A549 (cell line): ENCODE measurements at regions not wholly inside any gene's neighbourhood (a gene's known extent, or its start where the extent isn't known, plus 50 kb on each side); places are given as distances from the start of the nearest gene placed in this dataset.

ENCODE experiments used
- ATAC-seq, 2 experiments: fragments of 200-7000 bp in 1 of 2; fragments of >200 bp in 1 of 2; cut with Nextera tagmentation in 1 of 2; cut with Tn5 transposase in 1 of 2; 3 replicates each; pipeline versions ENCODE4 v1.8.0 to v1.9.1; 2018 to 2020; ENCODE audit warnings: mild to moderate bottlenecking in 1 of 2, moderate library complexity in 1 of 2
- CTCF ChIA-PET: fragments of 300-600 bp; sonication (Branson Sonifier 250); formaldehyde crosslinking; extraction: SDS; loops from one replicate; lab custom pipeline; 2021; ENCODE audit warnings: antibody characterized with exemption, inconsistent platforms; lab: Yijun Ruan, JAX
- POLR2A ChIA-PET: fragments of 350-600 bp; formaldehyde crosslinking; extraction: SDS; loops from one replicate; lab custom pipeline; 2021; ENCODE audit warnings: antibody characterized with exemption, inconsistent platforms; lab: Yijun Ruan, JAX
- DNase-seq, 2 experiments: peaks; one replicate each; pipeline versions ENCODE4 v3.0.0 to v3.0.0-alpha.2; 2011 to 2016; ENCODE audit warnings: low read depth in 1 of 2, low spot score in 1 of 2
- FAIRE-seq: peaks from 2 replicates; lab custom pipeline; 2011; peaks lifted over from hg19 to GRCh38; lab: Jason Lieb, UNC
- H3K27ac ChIP-seq, 2 experiments: fragments of >200 bp; sonication (Bioruptor Twin); formaldehyde crosslinking; 3 replicates each; pipeline ENCODE4 v1.5.1; 2016 to 2017
- H3K4me1 ChIP-seq: fragments of >200 bp; sonication (Bioruptor Twin); formaldehyde crosslinking; 3 replicates; pipeline ENCODE4 v1.6.1; 2016
- H3K4me2 ChIP-seq: fragments of >200 bp; sonication (Bioruptor Twin); formaldehyde crosslinking; 3 replicates; pipeline ENCODE4 v1.6.1; 2016
- H3K4me3 ChIP-seq: fragments of >200 bp; sonication (Bioruptor Twin); formaldehyde crosslinking; 3 replicates; pipeline ENCODE4 v1.5.1; 2016
- H3K9me3 ChIP-seq: fragments of >200 bp; sonication (Bioruptor Twin); formaldehyde crosslinking; 3 replicates; pipeline ENCODE4 v1.6.1; 2016
- CBX2 ChIP-seq: fragments of 200-600 bp; sonication (generic); IDR thresholded peaks from 2 replicates; pipeline ENCODE4 v1.6.1; 2016; ENCODE audit warnings: low read depth, mild to moderate bottlenecking, borderline replicate concordance
- CEBPB ChIP-seq, 2 experiments: fragments of >200 bp in 1 of 2; sonication (Bioruptor Twin) in 1 of 2; formaldehyde crosslinking in 1 of 2; IDR thresholded peaks; 2 replicates each; pipeline ENCODE4 v1.6.1; 2012 to 2016
- CTCF ChIP-seq: fragments of >200 bp; sonication (Bioruptor Twin); formaldehyde crosslinking; IDR thresholded peaks from 3 replicates; pipeline ENCODE4 v1.5.1; 2016
- EHF ChIP-seq: fragments of 250-450 bp; sonication (Bioruptor Pico); IDR thresholded peaks from 2 replicates; pipeline ENCODE4 v1.5.0; 2020; ENCODE audit warnings: mild to moderate bottlenecking
- ESRRA ChIP-seq: fragments of 150-350 bp; IDR thresholded peaks from 2 replicates; pipeline ENCODE4 v1.6.1; 2014; ENCODE audit warnings: mild to moderate bottlenecking, low read length, borderline replicate concordance
- HOXB13 ChIP-seq: fragments of 250-450 bp; sonication (Bioruptor Pico); IDR thresholded peaks from 2 replicates; pipeline ENCODE4 v1.5.0; 2020; ENCODE audit warnings: low read depth, mild to moderate bottlenecking, moderate library complexity
- JUN ChIP-seq, 2 experiments: fragments of >200 bp; sonication (Bioruptor Twin); formaldehyde crosslinking; IDR thresholded peaks; 2 replicates in 1 of 2; 3 replicates in 1 of 2; pipeline ENCODE4 v1.6.1; 2016 to 2017
- MAFK ChIP-seq: fragments of 450-650 bp; IDR thresholded peaks from 2 replicates; pipeline ENCODE4 v1.6.1; 2014; ENCODE audit not compliant: partially characterized antibody
- MAX ChIP-seq: IDR thresholded peaks from 2 replicates; pipeline ENCODE4 v1.6.1; 2012
- MAZ ChIP-seq: fragments of 150-350 bp; IDR thresholded peaks from 2 replicates; pipeline ENCODE4 v1.6.1; 2014; ENCODE audit warnings: antibody characterized with exemption, low read depth, low read length, borderline replicate concordance
- POLR2A ChIP-seq: IDR thresholded peaks from 2 replicates; pipeline ENCODE4 v1.6.1; 2012; ENCODE audit warnings: mild to moderate bottlenecking, low read length
- POLR2AphosphoS2 ChIP-seq: conservative IDR thresholded peaks from 2 replicates; pipeline ENCODE4 v1.6.1; 2012; ENCODE audit warnings: low read length, improper control_type of control experiment, inconsistent platforms
- RAD21 ChIP-seq, 2 experiments: fragments of >200 bp in 1 of 2; sonication (Bioruptor Twin) in 1 of 2; formaldehyde crosslinking in 1 of 2; IDR thresholded peaks in 1 of 2; conservative IDR thresholded peaks in 1 of 2; 2 replicates in 1 of 2; 3 replicates in 1 of 2; pipeline ENCODE4 v1.6.1; 2012 to 2018; ENCODE audit warnings: inconsistent platforms in 1 of 2
- REST ChIP-seq: fragments of 200-600 bp; sonication (generic); IDR thresholded peaks from 2 replicates; pipeline ENCODE4 v1.6.1; 2016; ENCODE audit warnings: antibody characterized with exemption, mild to moderate bottlenecking, moderate library complexity
- SMC3 ChIP-seq: fragments of >200 bp; sonication (Bioruptor Twin); formaldehyde crosslinking; IDR thresholded peaks from 3 replicates; pipeline ENCODE4 v1.6.1; 2018; ENCODE audit warnings: inconsistent platforms
- TP53 ChIP-seq: fragments of 250-450 bp; sonication (Bioruptor Pico); IDR thresholded peaks from 2 replicates; pipeline ENCODE4 v1.5.0; 2021; ENCODE audit warnings: mild to moderate bottlenecking, moderate library complexity
- USF2 ChIP-seq: fragments of 450-650 bp; IDR thresholded peaks from 2 replicates; pipeline ENCODE4 v1.6.1; 2014; ENCODE audit warnings: antibody characterized with exemption
- ZFP36 ChIP-seq: fragments of 450-650 bp; IDR thresholded peaks from 2 replicates; pipeline ENCODE4 v1.6.1; 2014; ENCODE audit warnings: borderline replicate concordance; ENCODE audit not compliant: partially characterized antibody
- ZNF302 ChIP-seq: fragments of 250-450 bp; sonication (Bioruptor Pico); IDR thresholded peaks from 2 replicates; pipeline ENCODE4 v1.9.0; 2021; ENCODE audit warnings: inconsistent platforms, mild to moderate bottlenecking, moderate library complexity
- WGBS: methylation state at CpG from one replicate; pipeline ENCODE4 v1.1.6; 2017; ENCODE audit errors: missing lambda C conversion rate; 5-methylcytosine and 5-hydroxymethylcytosine counted together

GRCh38 chr15:97902140-97902780, 58.2 kb upstream of the ARRDC4 start:
- Histone ChIP-seq H3K4me3 (no peak overlapping the region), H3K27ac (no peak overlapping the region), H3K4me1 (no peaks in the 10 kb centered on the region), H3K4me2 (no peak overlapping the region), H3K9me3 (no peaks in the 10 kb centered on the region)
- POLR2A ChIA-PET, result no interaction called here
- 0 out of 6 replicates have a peak, but pooled peaks of 1 of the 2 experiments have one; percentile 51 for ATAC-seq
- DNase-seq, result no peak
- WGBS, result 10% methylated on average over 10 of the region's 10 CpGs
- FAIRE-seq, result no peak
- CTCF ChIA-PET, result interaction anchor here (1.3 kb wide), 1 partner anchor 276 kb away, joined by 4 read pairs; no protein-coding TSS in a partner anchor
- TF ChIP-seq POLR2AphosphoS2, result no peak
- no peak for TF ChIP-seq CBX2
- TF ChIP-seq TP53 (CRISPR knock-in tag), result no peak
- TF ChIP-seq ESRRA, result no peak
- TF ChIP-seq USF2, result no peak
- TF ChIP-seq ZNF302, result no peak
- TF ChIP-seq HOXB13 (CRISPR knock-in tag), result no peak
- TF ChIP-seq SMC3, result no peak
- TF ChIP-seq CEBPB (IDR thresholded peaks at IDR 0.05), result no peak
- TF ChIP-seq POLR2A, result no peak
- no peak for TF ChIP-seq MAZ

- no peaks in the 10 kb centered on the region for H3K9me3 ChIP-seq
- DNase-seq (no peak), ATAC-seq (no peak), FAIRE-seq (no peak)
- TF ChIP-seq CBX2 (no peak), ZFP36 (peak; percentile 42), EHF (CRISPR knock-in tag) (no peak)
- no peak overlapping the region for H3K4me3 ChIP-seq
- H3K27ac ChIP-seq, result no peak overlapping the region
- ChIA-PET CTCF (interaction anchor here (0.6 to 2.7 kb wide), 17 partner anchors 8 to 525 kb away, joined by 3 to 14 read pairs (median 3); no protein-coding TSS in a partner anchor), POLR2A (no interaction called here)
- WGBS, result 0% methylated on average over 3 of the region's 3 CpGs
- H3K4me1 ChIP-seq, result no peaks in the 10 kb centered on the region
- H3K4me2 ChIP-seq, result no peak overlapping the region; the same call in 2 of the 3 replicates
Observed at GRCh38 chr15:97903560-97903959, 56.9 kb upstream of the ARRDC4 start.

GRCh38 chr15:97903971-97904572, 56.4 kb upstream of the ARRDC4 start:
- peak; percentile 61 to 71 for DNase-seq
- CTCF ChIA-PET, result interaction anchor here (0.6 to 2.7 kb wide), 19 partner anchors 8 to 525 kb away, joined by 3 to 14 read pairs (median 3); no protein-coding TSS in a partner anchor
- under 1% methylated on average over 26 of the region's 26 CpGs for WGBS

More at GRCh38 chr15:97903971-97904572, 56.4 kb upstream of the ARRDC4 start:
- no peak overlapping the region for H3K4me3 ChIP-seq
- H3K27ac ChIP-seq, result no peak overlapping the region
- ATAC-seq, result peak; percentile 92 to 99
- no peak for FAIRE-seq
- POLR2A ChIA-PET, result no interaction called here
- H3K4me1 ChIP-seq, result no peaks in the 10 kb centered on the region
- peak overlapping the region; percentile 63 for H3K4me2 ChIP-seq
- TF ChIP-seq MAX (0 out of 2 replicates have a peak, but pooled peaks have one; percentile 22), MAFK (no peak), RAD21 (conservative IDR thresholded peaks at IDR 0.05 in 1 of 2, IDR thresholded peaks at IDR 0.05 in 1 of 2) (peak; percentile 59 to 66), SMC3 (peak; percentile 84), POLR2AphosphoS2 (no peak), CTCF (peak; percentile 67), JUN (IDR thresholded peaks at IDR 0.05) (0 out of 5 replicates have a peak, but pooled peaks of 1 of the 2 experiments have one; percentile 14), REST (peak; percentile 85)
- TF ChIP-seq, all 56 proteins: peak for 6
- no peaks in the 10 kb centered on the region for H3K9me3 ChIP-seq
